Activated B cell treated with CpG ODN at 0.5 μM for 24 hours (primary cell): ENCODE measurements at regions not wholly inside any gene's neighbourhood (a gene's known extent, or its start where the extent isn't known, plus 50 kb on each side); places are given as distances from the start of the nearest gene placed in this dataset.

Experiments used
- ATAC-seq: fragments of 200-7000 bp; cut with Tn5 transposase; one replicate; pipeline ENCODE4 v1.10.0; 2021; ENCODE audit warnings: low read depth, mild to moderate bottlenecking, moderate library complexity
- CTCF ChIA-PET: fragments of 350-600 bp; sonication (Branson Sonifier 250); formaldehyde crosslinking; loops from one replicate; lab custom pipeline; 2021; ENCODE audit warnings: antibody characterized with exemption; lab: Charles Lee
- POLR2A ChIA-PET: fragments of 350-600 bp; sonication (Branson Sonifier 250); formaldehyde crosslinking; loops from one replicate; lab custom pipeline; 2021; ENCODE audit warnings: antibody characterized with exemption; lab: Charles Lee
- DNase-seq: peaks from one replicate; pipeline ENCODE4 v3.0.0; 2022
- H3K27ac Mint-ChIP-seq: one replicate; pipeline ENCODE4 v1.8.0; 2020; ENCODE audit warnings: mixed read lengths
- H3K27me3 Mint-ChIP-seq: one replicate; pipeline ENCODE4 v1.8.0; 2021; ENCODE audit warnings: mixed read lengths
- H3K36me3 Mint-ChIP-seq: one replicate; pipeline ENCODE4 v1.8.0; 2021; ENCODE audit warnings: low read depth, mixed read lengths
- H3K4me1 Mint-ChIP-seq: one replicate; pipeline ENCODE4 v1.8.0; 2021; ENCODE audit warnings: mixed read lengths
- H3K4me3 Mint-ChIP-seq: one replicate; pipeline ENCODE4 v1.8.0; 2020; ENCODE audit warnings: mild to moderate bottlenecking, mixed read lengths
- H3K9me3 Mint-ChIP-seq: one replicate; pipeline ENCODE4 v1.8.0; 2020; ENCODE audit warnings: mixed read lengths
- CTCF ChIP-seq: fragments of 200-600 bp; IDR thresholded peaks from one replicate; pipeline ENCODE4 v1.8.0; 2022; ENCODE audit warnings: antibody characterized with exemption, mild to moderate bottlenecking
- intact Hi-C: fragments of 100-400 bp; cut with micrococcal nuclease; formaldehyde crosslinking; loops from one replicate; pipeline ENCODE4 v1.15.1; 2024

- Mint-ChIP-seq H3K4me1 (no peaks in the 10 kb centered on the region), H3K27ac (no peak overlapping the region), H3K4me3 (no peak overlapping the region), H3K9me3 (peaks cover 3% of the 10 kb centered on the region), H3K27me3 (no peaks in the 10 kb centered on the region), H3K36me3 (peaks cover 2% of the 10 kb centered on the region)
- DNase-seq = no peak
- ChIA-PET CTCF (no interaction called here), POLR2A (no interaction called here)
- no peak for TF ChIP-seq CTCF
- no peak for ATAC-seq
- intact Hi-C loops = no loop called here
Observed at GRCh38 chr3:152120601-152121269, 148.0 kb upstream of the MBNL1 start.

GRCh38 chr3:152121270-152121636, 147.5 kb upstream of the MBNL1 start:
- no peak for TF ChIP-seq CTCF
- Mint-ChIP-seq H3K27me3 (no peaks in the 10 kb centered on the region), H3K9me3 (peaks cover under 1% of the 10 kb centered on the region), H3K27ac (no peak overlapping the region), H3K36me3 (peaks cover 2% of the 10 kb centered on the region), H3K4me3 (no peak overlapping the region), H3K4me1 (no peaks in the 10 kb centered on the region)
- POLR2A ChIA-PET = no interaction called here
- DNase-seq (no peak), ATAC-seq (no peak)
- intact Hi-C loops = no loop called here
- CTCF ChIA-PET = no interaction called here

GRCh38 chr3:152122851-152123250, 145.9 kb upstream of the MBNL1 start:
- Mint-ChIP-seq H3K27me3 (no peaks in the 10 kb centered on the region), H3K36me3 (peaks cover 2% of the 10 kb centered on the region), H3K4me1 (peaks cover 5% of the 10 kb centered on the region), H3K27ac (no peak overlapping the region), H3K9me3 (no peaks in the 10 kb centered on the region), H3K4me3 (no peak overlapping the region)
- intact Hi-C loops = no loop called here
- TF ChIP-seq CTCF = no peak
- no peak for DNase-seq
- ChIA-PET CTCF (no interaction called here), POLR2A (no interaction called here)
- no peak for ATAC-seq

GRCh38 chr3:152123457-152123856, 145.3 kb upstream of the MBNL1 start:
- intact Hi-C loops = no loop called here
- ChIA-PET CTCF (no interaction called here), POLR2A (no interaction called here)
- TF ChIP-seq CTCF = no peak
- no peak for ATAC-seq
- no peak overlapping the region for H3K4me3 Mint-ChIP-seq
- no peaks in the 10 kb centered on the region for H3K9me3 Mint-ChIP-seq
- peaks cover 5% of the 10 kb centered on the region for H3K4me1 Mint-ChIP-seq
- H3K36me3 Mint-ChIP-seq = no peaks in the 10 kb centered on the region
- H3K27me3 Mint-ChIP-seq = no peaks in the 10 kb centered on the region
- H3K27ac Mint-ChIP-seq = no peak overlapping the region
- DNase-seq = no peak

- Mint-ChIP-seq H3K27ac (no peak overlapping the region), H3K27me3 (no peaks in the 10 kb centered on the region), H3K4me1 (peaks cover 5% of the 10 kb centered on the region), H3K9me3 (no peaks in the 10 kb centered on the region), H3K4me3 (no peak overlapping the region), H3K36me3 (no peaks in the 10 kb centered on the region)
- intact Hi-C loops = no loop called here
- no peak for TF ChIP-seq CTCF
- ChIA-PET CTCF (no interaction called here), POLR2A (no interaction called here)
- ATAC-seq (no peak), DNase-seq (no peak)
Observed at GRCh38 chr3:152126260-152126659, 142.5 kb upstream of the MBNL1 start.
